ENCODE measurements at regions not wholly inside any gene's neighbourhood (a gene's known extent, or its start where the extent isn't known, plus 50 kb on each side); places are given as distances from the start of the nearest gene placed in this dataset.

- Mint-ChIP-seq H3K4me3 (ENCODE audit: unreplicated experiment) (no peak overlapping the region), H3K9me3 (ENCODE audit: unreplicated experiment) (no peaks in the 10 kb centered on the region), H3K4me1 (ENCODE audit: unreplicated experiment) (no peaks in the 10 kb centered on the region), H3K36me3 (ENCODE audit: unreplicated experiment) (no peaks in the 10 kb centered on the region), H3K27me3 (ENCODE audit: unreplicated experiment) (peaks cover 2% of the 10 kb centered on the region), H3K27ac (ENCODE audit: unreplicated experiment) (no peak overlapping the region)
- TF ChIP-seq CTCF (IDR thresholded peaks at IDR 0.05) = no peak
- no peak for DNase-seq (ENCODE audit: extremely low spot score, unreplicated experiment)
Observed at GRCh38 chr13:111645598-111646455, 325.4 kb downstream of the TEX29 start.

- Mint-ChIP-seq H3K27me3 (ENCODE audit: unreplicated experiment) (peaks cover 2% of the 10 kb centered on the region), H3K4me1 (ENCODE audit: unreplicated experiment) (no peaks in the 10 kb centered on the region), H3K36me3 (ENCODE audit: unreplicated experiment) (no peaks in the 10 kb centered on the region), H3K27ac (ENCODE audit: unreplicated experiment) (no peak overlapping the region), H3K4me3 (ENCODE audit: unreplicated experiment) (no peak overlapping the region), H3K9me3 (ENCODE audit: unreplicated experiment) (no peaks in the 10 kb centered on the region)
- DNase-seq (ENCODE audit: extremely low spot score, unreplicated experiment) = no peak
- no peak for TF ChIP-seq CTCF (IDR thresholded peaks at IDR 0.05)
Observed at GRCh38 chr13:111646456-111646855, 326.0 kb downstream of the TEX29 start.

- Mint-ChIP-seq H3K27ac (ENCODE audit: unreplicated experiment) (no peak overlapping the region), H3K4me3 (ENCODE audit: unreplicated experiment) (no peak overlapping the region), H3K9me3 (ENCODE audit: unreplicated experiment) (no peaks in the 10 kb centered on the region), H3K27me3 (ENCODE audit: unreplicated experiment) (peaks cover 2% of the 10 kb centered on the region), H3K36me3 (ENCODE audit: unreplicated experiment) (no peaks in the 10 kb centered on the region), H3K4me1 (ENCODE audit: unreplicated experiment) (no peaks in the 10 kb centered on the region)
- DNase-seq (ENCODE audit: extremely low spot score, unreplicated experiment) = no peak
- TF ChIP-seq CTCF (IDR thresholded peaks at IDR 0.05) = no peak
Observed at GRCh38 chr13:111648885-111649284, 328.4 kb downstream of the TEX29 start.

GRCh38 chr13:111650626-111651025 lies 330.2 kb downstream of the TEX29 start:
- TF ChIP-seq CTCF (IDR thresholded peaks at IDR 0.05) = no peak
- DNase-seq (ENCODE audit: extremely low spot score, unreplicated experiment) = peak; percentile 15
- no peaks in the 10 kb centered on the region for H3K9me3 Mint-ChIP-seq (ENCODE audit: unreplicated experiment)
- no peak overlapping the region for H3K27ac Mint-ChIP-seq (ENCODE audit: unreplicated experiment)
- H3K4me3 Mint-ChIP-seq (ENCODE audit: unreplicated experiment) = no peak overlapping the region
- no peaks in the 10 kb centered on the region for H3K4me1 Mint-ChIP-seq (ENCODE audit: unreplicated experiment)
- H3K36me3 Mint-ChIP-seq (ENCODE audit: unreplicated experiment) = no peaks in the 10 kb centered on the region
- peaks cover 2% of the 10 kb centered on the region for H3K27me3 Mint-ChIP-seq (ENCODE audit: unreplicated experiment)

- no peaks in the 10 kb centered on the region for H3K4me1 Mint-ChIP-seq (ENCODE audit: unreplicated experiment)
- no peaks in the 10 kb centered on the region for H3K9me3 Mint-ChIP-seq (ENCODE audit: unreplicated experiment)
- H3K27me3 Mint-ChIP-seq (ENCODE audit: unreplicated experiment) = peaks cover 2% of the 10 kb centered on the region
- no peak for TF ChIP-seq CTCF (IDR thresholded peaks at IDR 0.05)
- no peak overlapping the region for H3K4me3 Mint-ChIP-seq (ENCODE audit: unreplicated experiment)
- peak; percentile 72 for DNase-seq (ENCODE audit: extremely low spot score, unreplicated experiment)
- no peaks in the 10 kb centered on the region for H3K36me3 Mint-ChIP-seq (ENCODE audit: unreplicated experiment)
- no peak overlapping the region for H3K27ac Mint-ChIP-seq (ENCODE audit: unreplicated experiment)
Observed at GRCh38 chr13:111652676-111653075, 332.2 kb downstream of the TEX29 start.
